ENCODE measurements at regions not wholly inside any gene's neighbourhood (a gene's known extent, or its start where the extent isn't known, plus 50 kb on each side); places are given as distances from the start of the nearest gene placed in this dataset.
A peak's percentile ranks its signal among the peaks of the same experiment; 100 is the strongest.

DNA sequence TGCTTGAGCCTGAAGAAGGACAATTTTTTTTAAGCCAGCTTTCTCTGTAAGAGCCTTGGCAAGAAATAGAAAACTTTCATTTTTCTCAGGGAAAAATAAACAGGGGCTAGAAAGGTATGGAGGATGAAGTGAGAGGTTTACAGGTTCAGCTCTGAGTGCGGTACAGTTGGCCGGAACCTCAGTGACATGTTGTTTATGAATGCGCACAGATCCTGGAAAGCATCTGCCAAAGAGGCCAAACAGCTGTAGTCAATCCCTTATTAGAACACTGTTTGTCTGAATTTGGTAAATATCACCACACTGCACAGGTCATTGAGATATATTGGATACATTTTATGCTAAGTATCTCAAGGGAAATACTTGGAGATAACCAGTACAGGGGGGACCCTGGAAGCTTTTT lies 561.8 kb upstream of the MDFIC2 start:
- TF ChIP-seq, protein P1, sequence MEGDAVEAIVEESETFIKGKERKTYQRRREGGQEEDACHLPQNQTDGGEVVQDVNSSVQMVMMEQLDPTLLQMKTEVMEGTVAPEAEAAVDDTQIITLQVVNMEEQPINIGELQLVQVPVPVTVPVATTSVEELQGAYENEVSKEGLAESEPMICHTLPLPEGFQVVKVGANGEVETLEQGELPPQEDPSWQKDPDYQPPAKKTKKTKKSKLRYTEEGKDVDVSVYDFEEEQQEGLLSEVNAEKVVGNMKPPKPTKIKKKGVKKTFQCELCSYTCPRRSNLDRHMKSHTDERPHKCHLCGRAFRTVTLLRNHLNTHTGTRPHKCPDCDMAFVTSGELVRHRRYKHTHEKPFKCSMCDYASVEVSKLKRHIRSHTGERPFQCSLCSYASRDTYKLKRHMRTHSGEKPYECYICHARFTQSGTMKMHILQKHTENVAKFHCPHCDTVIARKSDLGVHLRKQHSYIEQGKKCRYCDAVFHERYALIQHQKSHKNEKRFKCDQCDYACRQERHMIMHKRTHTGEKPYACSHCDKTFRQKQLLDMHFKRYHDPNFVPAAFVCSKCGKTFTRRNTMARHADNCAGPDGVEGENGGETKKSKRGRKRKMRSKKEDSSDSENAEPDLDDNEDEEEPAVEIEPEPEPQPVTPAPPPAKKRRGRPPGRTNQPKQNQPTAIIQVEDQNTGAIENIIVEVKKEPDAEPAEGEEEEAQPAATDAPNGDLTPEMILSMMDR (IDR thresholded peaks at IDR 0.05; ENCODE audit: insufficient read depth, low read depth, low read length), result no peak
- H3K4me3 ChIP-seq (ENCODE audit: low read depth, low read length), result no peak overlapping the region
- peak; percentile 11 for DNase-seq (ENCODE audit: low read depth)

DNA sequence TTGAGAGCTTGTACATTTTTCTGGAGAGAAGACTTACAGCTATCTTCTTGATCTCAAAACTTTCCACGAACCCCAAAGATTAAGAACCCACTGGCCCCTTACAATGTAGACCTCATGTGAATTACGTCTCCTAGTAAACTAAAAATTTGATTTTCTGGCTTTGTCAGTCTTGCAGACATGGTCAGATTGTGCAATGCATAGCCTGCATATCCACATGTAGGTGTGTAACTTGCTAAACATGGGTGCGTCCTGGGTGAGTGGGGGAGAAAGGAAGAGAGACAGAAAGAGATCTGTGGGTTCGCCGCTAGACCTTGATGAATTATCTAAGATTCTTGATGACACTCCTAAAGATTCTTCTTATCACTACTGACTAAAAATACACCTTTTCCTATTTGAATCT lies 561.2 kb upstream of the MDFIC2 start:
- DNase-seq (ENCODE audit: low read depth), result no peak
- TF ChIP-seq, protein P1 (IDR thresholded peaks at IDR 0.05; ENCODE audit: insufficient read depth, low read depth, low read length), result no peak
- no peak overlapping the region for H3K4me3 ChIP-seq (ENCODE audit: low read depth, low read length)

DNA sequence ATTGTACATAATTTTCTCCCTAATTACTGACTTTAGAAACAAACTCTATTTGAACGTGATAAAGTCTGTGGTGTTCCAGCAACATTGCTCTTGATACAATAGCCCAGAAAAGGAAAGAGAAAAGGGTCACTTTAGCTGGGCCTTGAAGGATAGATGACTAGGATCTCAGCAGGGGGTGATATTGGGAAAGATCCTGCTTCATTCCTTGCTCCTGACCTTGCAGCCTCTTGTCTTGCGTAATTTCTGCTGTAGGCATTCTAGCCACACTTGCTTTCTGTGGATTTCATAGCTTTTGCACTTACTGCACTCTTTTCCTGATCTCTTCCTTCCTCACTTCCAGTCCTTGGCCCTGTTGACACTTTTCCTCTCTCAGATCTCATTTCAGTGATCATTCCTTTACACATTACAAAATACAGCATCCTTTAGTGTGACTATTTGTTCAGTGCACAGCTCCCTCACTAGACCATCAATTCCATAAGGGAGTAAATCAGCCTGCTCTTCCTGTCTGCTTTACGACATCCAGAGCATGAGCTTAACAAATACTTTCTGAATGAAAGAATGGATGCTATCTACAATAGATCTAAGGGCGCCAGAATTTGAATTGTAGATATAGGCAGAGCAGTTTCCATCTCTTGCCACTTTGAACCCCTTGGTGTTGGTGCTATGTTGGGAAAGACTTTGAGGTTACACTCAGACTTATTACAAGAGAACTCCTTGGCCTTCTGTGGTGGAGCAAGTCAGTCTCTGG lies 559.6 kb upstream of the MDFIC2 start:
- TF ChIP-seq, protein P1 (IDR thresholded peaks at IDR 0.05; ENCODE audit: insufficient read depth, low read depth, low read length), result no peak
- no peak overlapping the region for H3K4me3 ChIP-seq (ENCODE audit: low read depth, low read length)
- DNase-seq (ENCODE audit: low read depth), result peak; percentile 92

DNA sequence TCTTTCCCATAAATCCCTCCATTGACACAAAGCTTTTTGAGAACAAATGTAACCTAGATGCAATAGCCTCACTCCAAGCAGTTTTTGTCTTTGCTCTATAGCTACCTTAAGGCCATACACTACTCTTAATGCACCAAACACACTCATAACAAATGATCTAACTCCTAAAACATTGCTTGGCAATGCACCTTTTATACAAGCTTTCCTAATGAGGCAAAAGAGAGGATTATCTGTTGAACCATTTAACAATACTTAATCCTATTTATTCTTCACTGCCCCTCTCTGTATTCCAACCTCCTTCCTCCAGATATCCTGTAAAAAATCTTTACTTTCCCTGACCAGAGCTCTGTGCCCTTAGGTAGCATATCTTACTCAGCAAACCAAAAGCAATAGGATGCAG lies 558.1 kb upstream of the MDFIC2 start:
- no peak for DNase-seq (ENCODE audit: low read depth)
- TF ChIP-seq, protein P1 (IDR thresholded peaks at IDR 0.05; ENCODE audit: insufficient read depth, low read depth, low read length), result no peak
- H3K4me3 ChIP-seq (ENCODE audit: low read depth, low read length), result no peak overlapping the region

DNA sequence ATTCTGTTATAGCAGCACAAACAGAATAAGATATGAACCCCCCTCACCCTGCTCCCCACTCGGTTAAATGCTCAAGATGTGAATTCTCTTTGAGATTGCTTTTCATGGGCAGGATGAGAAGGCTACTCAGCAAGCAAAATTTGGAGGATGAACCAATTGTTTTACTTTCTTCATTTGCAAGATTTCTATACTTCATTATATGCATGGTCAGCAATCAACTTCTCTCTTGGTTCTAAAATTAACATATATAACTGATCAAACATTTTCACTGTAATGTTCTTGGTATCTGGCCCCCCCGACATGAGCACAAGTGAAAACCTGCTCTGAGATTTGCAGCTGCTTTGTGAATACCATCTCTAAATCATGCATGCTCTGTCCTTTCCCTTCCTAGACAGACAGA lies 556.1 kb upstream of the MDFIC2 start:
- TF ChIP-seq, protein P1 (IDR thresholded peaks at IDR 0.05; ENCODE audit: insufficient read depth, low read depth, low read length), result no peak

DNA sequence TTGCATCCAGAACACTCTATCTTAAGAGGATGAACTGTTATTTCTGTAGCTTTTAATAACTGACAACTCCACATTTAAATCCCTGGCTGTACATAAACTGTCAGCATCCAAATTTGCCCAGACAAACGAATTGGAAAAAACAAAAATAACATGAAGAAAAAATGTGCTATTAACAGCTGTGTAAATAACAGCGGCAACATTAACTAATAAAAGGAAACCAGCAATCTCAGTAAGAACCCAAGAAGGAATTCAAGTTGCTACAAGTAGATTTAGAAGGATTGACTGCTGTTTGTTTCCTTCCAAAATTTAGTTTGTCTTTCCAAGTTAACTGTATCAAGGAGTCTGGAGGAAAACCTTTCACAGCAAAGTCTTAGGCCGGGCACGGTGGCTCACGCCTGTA lies 550.6 kb upstream of the MDFIC2 start:
- TF ChIP-seq, protein P1 (IDR thresholded peaks at IDR 0.05; ENCODE audit: insufficient read depth, low read depth, low read length), result no peak
- H3K4me3 ChIP-seq (ENCODE audit: low read depth, low read length), result no peak overlapping the region
- DNase-seq (ENCODE audit: low read depth), result no peak

More for the DNA sequence above, 556.1 kb upstream of the MDFIC2 start:
- no peak overlapping the region for H3K4me3 ChIP-seq (ENCODE audit: low read depth, low read length)
- no peak for DNase-seq (ENCODE audit: low read depth)

DNA sequence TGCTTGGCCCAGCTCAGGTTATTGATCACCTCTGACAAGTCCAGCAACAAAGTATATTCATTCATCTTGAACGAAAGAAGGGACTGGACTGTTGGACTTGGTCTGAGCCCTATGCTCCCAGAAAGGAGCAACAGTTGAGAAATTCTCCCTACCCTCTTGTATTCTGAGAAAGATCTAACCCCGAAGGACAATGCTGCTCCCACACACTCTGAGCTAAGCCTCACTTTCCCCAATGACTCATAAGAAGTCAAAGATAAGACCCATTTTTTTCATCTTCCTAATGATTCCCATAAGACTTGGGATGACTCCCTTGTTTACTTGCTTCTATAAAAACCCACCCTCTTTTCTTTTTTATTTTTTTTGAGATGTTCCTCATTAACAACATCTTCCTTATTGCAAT lies 549.4 kb upstream of the MDFIC2 start:
- no peak overlapping the region for H3K4me3 ChIP-seq (ENCODE audit: low read depth, low read length)
- TF ChIP-seq, protein P1 (IDR thresholded peaks at IDR 0.05; ENCODE audit: insufficient read depth, low read depth, low read length), result no peak
- peak; percentile 75 for DNase-seq (ENCODE audit: low read depth)

Measured in fibroblast of villous mesenchyme (primary cell).